H9 (cell line): ENCODE measurements at regions not wholly inside any gene's neighbourhood (a gene's known extent, or its start where the extent isn't known, plus 50 kb on each side); places are given as distances from the start of the nearest gene placed in this dataset.
"Not testable (repeated sequence)": the region's sequence is repeated elsewhere in the genome, so short reads cannot be mapped to it uniquely, and the experiment has no call there.

Experiments used
- DNase-seq: peaks from one replicate; pipeline ENCODE4 v3.0.0-alpha.2; 2017
- H2AFZ ChIP-seq: one replicate; pipeline ENCODE4 v1.6.1; 2013; ENCODE audit warnings: mild to moderate bottlenecking, low read length, control low read depth, moderate library complexity
- H2AK5ac ChIP-seq: 2 replicates; pipeline ENCODE4 v1.6.1; 2013; ENCODE audit warnings: low read length, control low read depth, mixed read lengths; ENCODE audit not compliant: insufficient read length
- H2BK120ac ChIP-seq: one replicate; pipeline ENCODE4 v1.6.1; 2013; ENCODE audit warnings: low read depth, mild to moderate bottlenecking, low read length, control low read depth, inconsistent platforms; ENCODE audit not compliant: poor library complexity, severe bottlenecking
- H2BK12ac ChIP-seq: 2 replicates; pipeline ENCODE4 v1.6.1; 2013; ENCODE audit warnings: low read length, control low read depth, mixed read lengths, low read depth; ENCODE audit not compliant: insufficient read length
- H2BK15ac ChIP-seq: 2 replicates; pipeline ENCODE4 v1.6.1; 2013; ENCODE audit warnings: low read depth, low read length, control low read depth
- H2BK20ac ChIP-seq: one replicate; pipeline ENCODE4 v1.6.1; 2013; ENCODE audit warnings: low read depth, mild to moderate bottlenecking, low read length, control low read depth, inconsistent platforms; ENCODE audit not compliant: poor library complexity, severe bottlenecking
- H2BK5ac ChIP-seq: 2 replicates; pipeline ENCODE4 v1.6.1; 2013; ENCODE audit warnings: low read length, control low read depth, mixed read lengths; ENCODE audit not compliant: insufficient read length
- H3K14ac ChIP-seq: 2 replicates; pipeline ENCODE4 v1.6.1; 2013; ENCODE audit warnings: low read length, control low read depth; ENCODE audit not compliant: insufficient read depth
- H3K18ac ChIP-seq: 2 replicates; pipeline ENCODE4 v1.6.1; 2013; ENCODE audit warnings: low read depth, mild to moderate bottlenecking, mixed read lengths, low read length, control low read depth; ENCODE audit not compliant: insufficient read length
- H3K23ac ChIP-seq: 2 replicates; pipeline ENCODE4 v1.6.1; 2013; ENCODE audit warnings: low read length, control low read depth, mixed read lengths, low read depth; ENCODE audit not compliant: insufficient read length
- H3K23me2 ChIP-seq: 2 replicates; pipeline ENCODE4 v1.6.1; 2013; ENCODE audit warnings: low read depth, mild to moderate bottlenecking, mixed read lengths, low read length, control low read depth; ENCODE audit not compliant: insufficient read length, poor library complexity, severe bottlenecking
- H3K27ac ChIP-seq: 2 replicates; pipeline ENCODE4 v1.5.1; 2013; ENCODE audit warnings: low read length, control low read depth, mixed read lengths, low read depth; ENCODE audit not compliant: insufficient read length
- H3K27me3 ChIP-seq: 2 replicates; pipeline ENCODE4 v1.6.1; 2013; ENCODE audit warnings: low read length, control low read depth, inconsistent platforms; ENCODE audit not compliant: insufficient read depth
- H3K4ac ChIP-seq: 2 replicates; pipeline ENCODE4 v1.6.1; 2013; ENCODE audit warnings: low read depth, mild to moderate bottlenecking, control low read depth, inconsistent platforms, low read length, moderate library complexity
- H3K4me1 ChIP-seq: 2 replicates; pipeline ENCODE4 v1.6.1; 2013; ENCODE audit warnings: low read length, control low read depth, inconsistent platforms; ENCODE audit not compliant: insufficient read depth
- H3K4me2 ChIP-seq: 2 replicates; pipeline ENCODE4 v1.6.1; 2013; ENCODE audit warnings: low read length, control low read depth, mixed read lengths; ENCODE audit not compliant: insufficient read length, insufficient read depth
- H3K56ac ChIP-seq: 2 replicates; pipeline ENCODE4 v1.6.1; 2013; ENCODE audit warnings: low read depth, mild to moderate bottlenecking, mixed read lengths, low read length, control low read depth; ENCODE audit not compliant: insufficient read length
- H3K79me1 ChIP-seq: 2 replicates; pipeline ENCODE4 v1.6.1; 2013; ENCODE audit warnings: low read depth, mild to moderate bottlenecking, moderate library complexity, low read length, control low read depth, inconsistent platforms; ENCODE audit not compliant: insufficient read depth, poor library complexity, severe bottlenecking
- H3K79me2 ChIP-seq: 2 replicates; pipeline ENCODE4 v1.6.1; 2013; ENCODE audit warnings: low read length, control low read depth, inconsistent platforms; ENCODE audit not compliant: insufficient read depth
- H3K9ac ChIP-seq: 2 replicates; pipeline ENCODE4 v1.6.1; 2013; ENCODE audit warnings: low read length, control low read depth, mixed read lengths; ENCODE audit not compliant: insufficient read length; ENCODE audit errors: extremely low read depth
- H3K9me3 ChIP-seq: one replicate; pipeline ENCODE4 v1.6.1; 2013; ENCODE audit warnings: low read depth, low read length, inconsistent platforms; ENCODE audit not compliant: control insufficient read depth
- H3T11ph ChIP-seq: one replicate; pipeline ENCODE4 v1.6.1; 2013; ENCODE audit warnings: mild to moderate bottlenecking, low read length, control low read depth, inconsistent platforms
- H4K20me1 ChIP-seq: one replicate; pipeline ENCODE4 v1.6.1; 2013; ENCODE audit not compliant: control insufficient read depth, insufficient read length, insufficient read depth
- H4K5ac ChIP-seq: 2 replicates; pipeline ENCODE4 v1.6.1; 2013; ENCODE audit warnings: low read depth, mild to moderate bottlenecking, mixed read lengths, low read length, control low read depth; ENCODE audit not compliant: insufficient read length
- H4K8ac ChIP-seq: replicated peaks from 2 replicates; pipeline ENCODE4 v1.6.1; 2013; ENCODE audit warnings: low read length, control low read depth, mixed read lengths, low read depth; ENCODE audit not compliant: insufficient read length
- H4K91ac ChIP-seq: 2 replicates; pipeline ENCODE4 v1.6.1; 2013; ENCODE audit warnings: low read depth, mild to moderate bottlenecking, moderate library complexity, mixed read lengths, low read length, control low read depth; ENCODE audit not compliant: insufficient read length
- H3K27ac Mint-ChIP-seq, 3 experiments: 2 replicates in 2 of 3; 3 replicates in 1 of 3; pipeline ENCODE4 v1.8.0; 2020 to 2021; ENCODE audit warnings: mixed read lengths in 3 of 3, mild to moderate bottlenecking in 1 of 3, moderate library complexity in 1 of 3
- H3K27me3 Mint-ChIP-seq: 2 replicates; pipeline ENCODE4 v1.8.0; 2021; ENCODE audit warnings: low read depth, mild to moderate bottlenecking, moderate library complexity, mixed read lengths
- H3K36me3 Mint-ChIP-seq, 3 experiments: 2 replicates in 2 of 3; 3 replicates in 1 of 3; pipeline ENCODE4 v1.8.0; 2020 to 2021; ENCODE audit warnings: low read depth in 3 of 3, mixed read lengths in 3 of 3; ENCODE audit not compliant: insufficient read depth in 1 of 3
- H3K4me1 Mint-ChIP-seq, 2 experiments: 2 replicates each; pipeline ENCODE4 v1.8.0; 2020; ENCODE audit warnings: mixed read lengths in 2 of 2
- H3K4me3 Mint-ChIP-seq, 2 experiments: 2 replicates in 1 of 2; 3 replicates in 1 of 2; pipeline ENCODE4 v1.8.0; 2020 to 2021; ENCODE audit warnings: mild to moderate bottlenecking in 2 of 2, mixed read lengths in 2 of 2, moderate library complexity in 1 of 2
- H3K9me3 Mint-ChIP-seq, 2 experiments: 2 replicates in 1 of 2; 3 replicates in 1 of 2; pipeline ENCODE4 v1.8.0; 2020; ENCODE audit warnings: mild to moderate bottlenecking in 2 of 2, mixed read lengths in 2 of 2, moderate library complexity in 1 of 2
- WGBS: extraction: QIAGEN DNeasy Blood & Tissue Kit; methylation state at CpG from one replicate; pipeline ENCODE4 v1.1.7; 2013; ENCODE audit warnings: missing lambda C conversion rate, low lambda C conversion rate, mixed read lengths; ENCODE audit not compliant: insufficient read length; ENCODE audit errors: extremely low coverage; 5-methylcytosine and 5-hydroxymethylcytosine counted together
- TF ChIP-seq, protein P1 (sequence below): fragments of 200-600 bp; sonication (generic); conservative IDR thresholded peaks from 3 replicates; pipeline ENCODE4 v1.8.0; 2021; ENCODE audit warnings: antibody characterized with exemption, mild to moderate bottlenecking

DNA sequence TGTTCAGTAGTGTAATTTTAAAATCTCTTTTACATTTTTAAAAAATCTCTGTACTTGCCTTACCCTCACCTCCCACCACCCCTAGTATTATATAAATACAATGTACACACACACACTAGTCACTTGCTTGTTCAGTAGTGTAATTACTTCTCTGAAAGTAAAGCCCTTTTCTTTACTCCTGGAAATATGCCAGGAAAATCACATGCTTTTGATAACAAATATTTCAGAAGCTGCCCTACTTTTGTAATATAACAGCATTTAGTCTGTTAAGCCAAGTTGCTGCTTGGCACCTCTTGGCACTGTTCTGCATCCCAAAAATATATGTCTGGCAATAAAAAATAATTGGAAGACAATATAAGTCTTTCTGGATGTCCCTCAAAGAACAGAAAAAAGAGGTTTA, 172.8 kb upstream of the APOOL start:
- Histone ChIP-seq H3K79me2 (no peaks in the 10 kb centered on the region), H4K8ac (no peak overlapping the region), H3K27me3 (no peaks in the 10 kb centered on the region), H3K4me2 (no peak overlapping the region), H3T11ph (no peak overlapping the region), H2BK5ac (no peak overlapping the region), H4K5ac (no peak overlapping the region), H2BK12ac (no peak overlapping the region), H2AK5ac (no peak overlapping the region), H3K18ac (no peak overlapping the region), H3K4me1 (no peaks in the 10 kb centered on the region), H3K4ac (no peak overlapping the region), H3K9ac (no peak overlapping the region), H2BK20ac (no peak overlapping the region), H4K91ac (no peak overlapping the region), H2AFZ (no peak overlapping the region), H3K9me3 (peaks cover 14% of the 10 kb centered on the region), H3K14ac (no peak overlapping the region), H2BK120ac (no peak overlapping the region), H4K20me1 (no peaks in the 10 kb centered on the region), H3K56ac (no peak overlapping the region), H3K27ac (no peak overlapping the region), H3K79me1 (no peaks in the 10 kb centered on the region), H3K23me2 (no peaks in the 10 kb centered on the region), H3K23ac (no peak overlapping the region), H2BK15ac (no peak overlapping the region)
- Mint-ChIP-seq H3K4me1 (no peaks in the 10 kb centered on the region), H3K27ac (no peak overlapping the region), H3K9me3 (peaks cover 42 to 49% of the 10 kb centered on the region in 2 experiments), H3K4me3 (no peak overlapping the region), H3K36me3 (peaks cover 0 to 2% (median 0%) of the 10 kb centered on the region in 3 experiments; a peak in 2 of 7 replicates), H3K27me3 (no peaks in the 10 kb centered on the region; the same call in 1 of the 2 replicates)
- TF ChIP-seq, protein P1, sequence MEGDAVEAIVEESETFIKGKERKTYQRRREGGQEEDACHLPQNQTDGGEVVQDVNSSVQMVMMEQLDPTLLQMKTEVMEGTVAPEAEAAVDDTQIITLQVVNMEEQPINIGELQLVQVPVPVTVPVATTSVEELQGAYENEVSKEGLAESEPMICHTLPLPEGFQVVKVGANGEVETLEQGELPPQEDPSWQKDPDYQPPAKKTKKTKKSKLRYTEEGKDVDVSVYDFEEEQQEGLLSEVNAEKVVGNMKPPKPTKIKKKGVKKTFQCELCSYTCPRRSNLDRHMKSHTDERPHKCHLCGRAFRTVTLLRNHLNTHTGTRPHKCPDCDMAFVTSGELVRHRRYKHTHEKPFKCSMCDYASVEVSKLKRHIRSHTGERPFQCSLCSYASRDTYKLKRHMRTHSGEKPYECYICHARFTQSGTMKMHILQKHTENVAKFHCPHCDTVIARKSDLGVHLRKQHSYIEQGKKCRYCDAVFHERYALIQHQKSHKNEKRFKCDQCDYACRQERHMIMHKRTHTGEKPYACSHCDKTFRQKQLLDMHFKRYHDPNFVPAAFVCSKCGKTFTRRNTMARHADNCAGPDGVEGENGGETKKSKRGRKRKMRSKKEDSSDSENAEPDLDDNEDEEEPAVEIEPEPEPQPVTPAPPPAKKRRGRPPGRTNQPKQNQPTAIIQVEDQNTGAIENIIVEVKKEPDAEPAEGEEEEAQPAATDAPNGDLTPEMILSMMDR: no peak
- no peak for DNase-seq

DNA sequence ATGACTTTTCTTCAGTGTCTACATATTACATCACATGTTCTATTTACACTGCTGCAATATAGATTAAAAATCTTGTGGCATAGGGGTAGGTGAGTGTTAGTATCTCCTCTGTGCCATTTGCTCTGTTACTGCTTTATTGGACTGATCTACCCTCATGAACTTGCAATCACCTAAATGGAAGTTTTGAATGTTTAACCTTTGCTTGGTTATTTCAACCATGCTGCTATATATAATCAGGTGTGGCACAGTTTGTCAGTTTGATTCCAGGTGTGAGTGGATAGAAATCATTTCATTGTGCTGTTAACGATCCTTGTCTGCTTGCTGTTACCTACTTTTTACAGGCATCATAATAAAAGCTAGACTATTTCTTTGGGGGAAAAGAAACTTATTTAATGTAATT, 157.1 kb upstream of the APOOL start:
- not testable (repeated sequence) for H3K14ac ChIP-seq, H4K91ac ChIP-seq, H2AK5ac ChIP-seq, H3K23ac ChIP-seq, H3K4me3 Mint-ChIP-seq, H2AFZ ChIP-seq, H3K4me1 ChIP-seq, H3K27me3 ChIP-seq, H3K9me3 ChIP-seq, H3K23me2 ChIP-seq, H2BK5ac ChIP-seq, H3K27me3 Mint-ChIP-seq, H3K27ac Mint-ChIP-seq, H4K20me1 ChIP-seq, H3K18ac ChIP-seq, H3K79me1 ChIP-seq, H4K5ac ChIP-seq, H4K8ac ChIP-seq, H2BK120ac ChIP-seq, H2BK20ac ChIP-seq, H3K27ac ChIP-seq, H2BK15ac ChIP-seq, H3K4me1 Mint-ChIP-seq, H3K79me2 ChIP-seq, H2BK12ac ChIP-seq, H3K9ac ChIP-seq, DNase-seq, H3T11ph ChIP-seq, H3K4me2 ChIP-seq, H3K4ac ChIP-seq, H3K56ac ChIP-seq
- no CpG with 5 or more reads among the region's 1 CpG for WGBS
- peaks cover 5 to 13% (median 12%) of the 10 kb centered on the region in 3 experiments; a peak in 6 of 7 replicates for H3K36me3 Mint-ChIP-seq
- peaks cover 55 to 65% of the 10 kb centered on the region in 2 experiments for H3K9me3 Mint-ChIP-seq
